Spleen (tissue), 11 donors: ENCODE measurements at regions not wholly inside any gene's neighbourhood (a gene's known extent, or its start where the extent isn't known, plus 50 kb on each side); places are given as distances from the start of the nearest gene placed in this dataset.

ENCODE experiments used
- DNase-seq: peaks from one replicate; pipeline ENCODE4 v3.0.0-alpha.2; 2020
- H3K27ac ChIP-seq, 8 donors: fragments of 200-600 bp; sonication (generic) in 7 of 8; 1 replicate in 4 of 8; 2 replicates in 4 of 8; pipeline versions ENCODE4 v1.5.0 to v1.8.0; 2016 to 2021; ENCODE audit warnings: inconsistent platforms in 4 of 8, mild to moderate bottlenecking in 4 of 8, moderate library complexity in 1 of 8
- H3K27me3 ChIP-seq, 7 donors: fragments of 200-600 bp; sonication (generic) in 6 of 7; replicated peaks in 1 of 7; 1 replicate in 4 of 7; 2 replicates in 3 of 7; pipeline versions ENCODE4 v1.5.0 to v1.8.0; 2016 to 2021; ENCODE audit warnings: inconsistent platforms in 3 of 7, mild to moderate bottlenecking in 1 of 7
- H3K36me3 ChIP-seq, 6 donors: fragments of 200-600 bp; sonication (generic) in 5 of 6; 1 replicate in 4 of 6; 2 replicates in 2 of 6; pipeline versions ENCODE4 v1.5.0 to v1.8.0; 2016 to 2021; ENCODE audit warnings: inconsistent platforms in 2 of 6
- H3K4me1 ChIP-seq, 6 donors: fragments of 200-600 bp; sonication (generic) in 5 of 6; 1 replicate in 3 of 6; 2 replicates in 3 of 6; pipeline versions ENCODE4 v1.5.0 to v1.8.0; 2016 to 2021; ENCODE audit warnings: inconsistent platforms in 3 of 6
- H3K4me3 ChIP-seq, 8 donors: fragments of 200-600 bp; sonication (generic) in 7 of 8; 1 replicate in 4 of 8; 2 replicates in 4 of 8; pipeline versions ENCODE4 v1.5.0 to v1.8.0; 2016 to 2021; ENCODE audit warnings: inconsistent platforms in 4 of 8, mild to moderate bottlenecking in 4 of 8, moderate library complexity in 2 of 8
- H3K9me3 ChIP-seq, 8 donors: fragments of 200-600 bp; sonication (generic) in 7 of 8; 1 replicate in 4 of 8; 2 replicates in 4 of 8; pipeline versions ENCODE4 v1.5.0 to v1.8.0; 2016 to 2021; ENCODE audit warnings: inconsistent platforms in 4 of 8
- POLR2A ChIP-seq, 3 donors: fragments of 450-650 bp; IDR thresholded peaks; one replicate each; pipeline ENCODE4 v1.5.1; 2017; ENCODE audit warnings: antibody characterized with exemption in 3 of 3, mild to moderate bottlenecking in 1 of 3
- POLR2AphosphoS5 ChIP-seq, 3 donors: sonication (generic); formaldehyde crosslinking; IDR thresholded peaks; one replicate each; pipeline ENCODE4 v1.5.1; 2017; ENCODE audit warnings: antibody characterized with exemption in 3 of 3
- WGBS, 5 donors: extraction: QIAGEN DNeasy Blood & Tissue Kit in 3 of 5; methylation state at CpG; one replicate each; pipeline versions ENCODE4 v1.1.5 to v1.1.7; 2013 to 2018; 5-methylcytosine and 5-hydroxymethylcytosine counted together
- intact Hi-C: fragments of 100-400 bp; cut with DNase I; formaldehyde crosslinking; loops from one replicate; pipeline ENCODE4 v1.15.0; 2023; ENCODE audit warnings: low total_unique reads
- TF ChIP-seq, protein P1 (sequence below), 11 experiments: fragments of 200-600 bp in 7 of 11; fragments of 450-650 bp in 4 of 11; sonication (generic) in 4 of 11; IDR thresholded peaks in 8 of 11; conservative IDR thresholded peaks in 3 of 11; 1 replicate in 7 of 11; 2 replicates in 4 of 11; pipeline versions ENCODE4 v1.4.0 to v1.8.0; 2016 to 2021; ENCODE audit warnings: antibody characterized with exemption in 11 of 11, inconsistent platforms in 4 of 11, mild to moderate bottlenecking in 1 of 11
- donor health status: healthy with polysubstance abuse.
- donor health status: DM: no; HTN: no; CAD: no; lungs with moderate emphysema.
- donor health status: DM: no; HTN: no; CAD: no.
- donor health status: Bipolar disorder and iron deficiency.
- donor health status: healthy.
- donor health status: DM: no; HTN: no; CAD: no.
- donor health status: DM: yes; HTN: yes; CAD: no.

DNA sequence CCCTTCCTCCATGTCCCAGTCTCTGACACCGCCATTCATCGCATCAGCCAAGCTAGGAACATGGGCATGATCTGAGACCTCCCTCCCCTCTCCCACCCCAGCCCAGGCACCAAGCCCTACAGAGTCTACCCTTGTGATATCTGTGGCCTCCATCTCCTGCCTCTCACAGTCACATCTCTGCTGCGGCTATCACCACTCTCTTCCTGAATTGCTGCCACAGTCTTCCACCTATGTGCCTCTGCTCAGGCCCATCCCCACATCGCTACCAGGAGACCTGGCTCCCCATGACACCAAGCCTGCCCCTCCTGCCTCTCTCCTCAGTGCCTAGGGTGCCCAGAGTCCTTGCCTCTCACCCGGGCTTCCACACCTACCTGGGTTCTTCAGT lies 82.7 kb upstream of the BCAR3 start:
- Histone ChIP-seq H3K4me1 (peaks cover under 1 to 23% (median 6%) of the 10 kb centered on the region in 6 donors), H3K27me3 (no peaks in the 10 kb centered on the region), H3K4me3 (no peak overlapping the region), H3K36me3 (no peaks in the 10 kb centered on the region), H3K9me3 (no peaks in the 10 kb centered on the region), H3K27ac (no peak overlapping the region)
- 88 to 94% (median 91%) methylated on average over 5 of the region's 5 CpGs for WGBS, 5 donors
- TF ChIP-seq POLR2A (IDR thresholded peaks at IDR 0.05) (no peak), POLR2AphosphoS5 (IDR thresholded peaks at IDR 0.05) (no peak)
- TF ChIP-seq, protein P1, sequence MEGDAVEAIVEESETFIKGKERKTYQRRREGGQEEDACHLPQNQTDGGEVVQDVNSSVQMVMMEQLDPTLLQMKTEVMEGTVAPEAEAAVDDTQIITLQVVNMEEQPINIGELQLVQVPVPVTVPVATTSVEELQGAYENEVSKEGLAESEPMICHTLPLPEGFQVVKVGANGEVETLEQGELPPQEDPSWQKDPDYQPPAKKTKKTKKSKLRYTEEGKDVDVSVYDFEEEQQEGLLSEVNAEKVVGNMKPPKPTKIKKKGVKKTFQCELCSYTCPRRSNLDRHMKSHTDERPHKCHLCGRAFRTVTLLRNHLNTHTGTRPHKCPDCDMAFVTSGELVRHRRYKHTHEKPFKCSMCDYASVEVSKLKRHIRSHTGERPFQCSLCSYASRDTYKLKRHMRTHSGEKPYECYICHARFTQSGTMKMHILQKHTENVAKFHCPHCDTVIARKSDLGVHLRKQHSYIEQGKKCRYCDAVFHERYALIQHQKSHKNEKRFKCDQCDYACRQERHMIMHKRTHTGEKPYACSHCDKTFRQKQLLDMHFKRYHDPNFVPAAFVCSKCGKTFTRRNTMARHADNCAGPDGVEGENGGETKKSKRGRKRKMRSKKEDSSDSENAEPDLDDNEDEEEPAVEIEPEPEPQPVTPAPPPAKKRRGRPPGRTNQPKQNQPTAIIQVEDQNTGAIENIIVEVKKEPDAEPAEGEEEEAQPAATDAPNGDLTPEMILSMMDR (IDR thresholded peaks at IDR 0.05 in 8 of 11, conservative IDR thresholded peaks at IDR 0.05 in 3 of 11): no peak
- no peak for DNase-seq
- intact Hi-C loops: no loop called here

DNA sequence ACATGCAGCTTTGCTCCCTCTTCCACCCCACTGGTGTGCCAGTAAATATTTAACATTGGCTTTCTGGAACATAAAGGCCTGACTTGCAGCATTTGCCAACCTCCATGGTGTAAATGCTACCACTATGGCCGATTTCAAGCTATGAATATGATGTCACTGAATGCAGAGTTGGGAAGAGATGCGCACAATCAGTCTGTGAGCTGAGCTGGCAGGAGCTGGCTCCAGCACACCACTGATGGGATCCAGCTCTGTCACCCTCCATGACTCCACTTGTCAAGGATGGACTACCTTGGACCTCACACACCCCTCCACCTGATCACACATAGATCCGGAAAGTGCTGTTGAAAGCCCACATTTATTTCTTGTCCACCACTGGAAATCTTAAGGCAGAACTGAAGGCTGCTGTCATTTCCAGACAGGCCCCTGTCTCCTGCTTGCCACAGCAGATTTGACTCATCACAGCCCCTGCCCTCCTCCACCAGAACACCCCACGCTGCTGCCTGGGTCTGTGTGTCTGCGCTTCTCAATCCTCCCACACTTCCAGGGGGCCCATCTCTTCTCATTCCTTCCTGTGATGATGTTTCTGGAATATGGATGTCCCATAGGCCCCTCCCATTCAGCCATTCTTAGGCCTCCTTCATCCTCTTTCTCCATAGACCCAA lies 82.2 kb upstream of the BCAR3 start:
- intact Hi-C loops: no loop called here
- Histone ChIP-seq H3K27ac (no peak overlapping the region), H3K9me3 (no peaks in the 10 kb centered on the region), H3K27me3 (no peaks in the 10 kb centered on the region), H3K4me3 (no peak overlapping the region), H3K36me3 (no peaks in the 10 kb centered on the region), H3K4me1 (peaks cover 5 to 25% (median 10%) of the 10 kb centered on the region in 6 donors)
- TF ChIP-seq POLR2AphosphoS5 (IDR thresholded peaks at IDR 0.05) (no peak), POLR2A (IDR thresholded peaks at IDR 0.05) (no peak)
- TF ChIP-seq, protein P1 (IDR thresholded peaks at IDR 0.05 in 8 of 11, conservative IDR thresholded peaks at IDR 0.05 in 3 of 11): no peak
- WGBS, 5 donors: 82 to 92% (median 91%) methylated on average over 5 of the region's 5 CpGs
- DNase-seq: no peak

DNA sequence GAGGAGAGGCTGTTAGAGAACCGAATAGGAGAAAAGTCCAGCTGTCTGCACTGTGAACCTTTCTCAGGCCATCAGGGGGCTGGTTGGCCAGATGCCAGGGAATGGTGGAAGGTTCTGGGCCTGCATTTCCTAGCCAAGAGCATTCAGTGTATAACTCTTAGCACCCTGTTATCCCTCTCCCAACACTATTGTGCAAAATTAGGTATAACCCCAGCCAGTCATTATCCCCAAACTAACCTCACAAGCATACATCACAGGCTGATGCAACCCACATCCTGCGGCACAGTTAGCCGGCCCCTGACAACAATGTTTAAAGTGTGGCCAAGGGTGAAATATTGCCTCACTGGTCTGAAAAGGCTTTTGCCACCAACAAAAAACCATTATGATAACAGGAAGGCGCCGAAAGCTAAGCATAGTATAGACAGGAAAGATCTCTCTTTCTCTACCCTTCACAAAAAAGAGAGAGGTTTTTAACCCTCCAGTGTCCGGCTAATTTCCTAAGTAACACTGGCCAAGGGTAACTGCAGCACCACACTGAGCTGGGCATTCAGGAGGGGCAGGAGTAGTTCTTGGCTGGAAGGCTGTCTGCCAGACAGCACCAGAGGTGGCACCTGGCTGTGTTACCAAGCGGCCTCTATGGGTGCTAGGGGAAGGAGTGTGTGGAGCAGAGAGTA lies 77.3 kb upstream of the BCAR3 start:
- H3K4me1 ChIP-seq: peaks cover 5 to 34% (median 15%) of the 10 kb centered on the region in 6 donors
- H3K27ac ChIP-seq: peak overlapping the region in 3 of 8 donors; percentile 26 to 68 (median 41)
- no peaks in the 10 kb centered on the region for H3K9me3 ChIP-seq
- no peaks in the 10 kb centered on the region for H3K27me3 ChIP-seq
- peak; percentile 70 for DNase-seq
- TF ChIP-seq, protein P1 (IDR thresholded peaks at IDR 0.05 in 8 of 11, conservative IDR thresholded peaks at IDR 0.05 in 3 of 11): no peak
- no peak for TF ChIP-seq POLR2A (IDR thresholded peaks at IDR 0.05)
- TF ChIP-seq POLR2AphosphoS5 (IDR thresholded peaks at IDR 0.05): peak in 1 of 3 donors; percentile 56
- intact Hi-C loops: no loop called here
- no peaks in the 10 kb centered on the region for H3K36me3 ChIP-seq
- H3K4me3 ChIP-seq: no peak overlapping the region
- WGBS, 5 donors: 33 to 48% (median 41%) methylated on average over 7 of the region's 7 CpGs

DNA sequence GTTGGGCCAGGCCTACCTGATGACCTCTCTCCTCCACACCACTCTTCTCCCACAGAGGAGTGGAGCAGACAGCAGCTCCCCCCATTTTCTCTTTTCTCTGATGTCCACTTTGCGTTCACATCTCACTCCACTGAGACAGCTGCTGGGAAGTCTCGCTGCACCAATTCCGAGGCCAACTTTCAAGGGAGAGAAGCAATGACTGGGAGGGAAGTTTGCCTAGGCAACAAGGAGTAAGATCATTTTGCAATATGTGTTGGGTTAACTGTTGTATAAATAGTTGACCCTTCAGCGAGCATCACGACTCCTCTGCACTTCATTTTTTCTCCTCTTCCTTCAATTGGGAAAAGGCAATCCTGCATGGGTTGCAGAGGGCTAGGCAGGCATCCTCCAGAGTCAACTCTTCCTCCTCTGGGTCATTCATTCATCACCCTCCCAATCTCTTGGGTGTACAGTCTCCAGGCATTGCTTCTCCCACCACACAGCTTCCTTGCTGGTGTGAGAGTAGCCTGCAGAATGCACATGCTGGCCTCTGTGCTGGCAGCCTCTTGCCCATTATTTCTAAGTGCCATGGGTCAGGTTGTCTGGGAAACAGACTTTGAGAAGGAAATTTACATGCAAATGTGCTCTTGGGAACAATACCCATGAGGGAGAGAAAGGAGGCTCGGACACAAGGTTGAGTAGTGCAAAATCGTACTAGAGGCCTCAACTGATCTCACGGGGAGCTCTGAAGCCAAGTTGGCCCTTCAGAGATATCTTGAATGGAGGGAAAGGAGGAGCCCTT lies 75.8 kb upstream of the BCAR3 start:
- no peak for DNase-seq
- intact Hi-C loops: no loop called here
- no peaks in the 10 kb centered on the region for H3K9me3 ChIP-seq
- peaks cover 5 to 39% (median 18%) of the 10 kb centered on the region in 6 donors for H3K4me1 ChIP-seq
- no peaks in the 10 kb centered on the region for H3K36me3 ChIP-seq
- 74 to 84% (median 82%) methylated on average over 8 of the region's 8 CpGs for WGBS, 5 donors
- TF ChIP-seq POLR2A (IDR thresholded peaks at IDR 0.05) (no peak), POLR2AphosphoS5 (IDR thresholded peaks at IDR 0.05) (no peak)
- TF ChIP-seq, protein P1 (IDR thresholded peaks at IDR 0.05 in 8 of 11, conservative IDR thresholded peaks at IDR 0.05 in 3 of 11): no peak
- H3K27me3 ChIP-seq: no peaks in the 10 kb centered on the region
- H3K4me3 ChIP-seq: no peak overlapping the region
- peak overlapping the region in 1 of 8 donors; percentile 20 for H3K27ac ChIP-seq
